ENCODE measurements at regions not wholly inside any gene's neighbourhood (a gene's known extent, or its start where the extent isn't known, plus 50 kb on each side); places are given as distances from the start of the nearest gene placed in this dataset.

- CTCF ChIA-PET (ENCODE audit: partially characterized antibody) = interaction anchor here (1.2 kb wide), 1 partner anchor 104 kb away, joined by 3 read pairs; no protein-coding TSS in a partner anchor
Measured at GRCh38 chrX:55813150-55813549, 95.6 kb downstream of the RRAGB start.

More at GRCh38 chrX:55813150-55813549, 95.6 kb downstream of the RRAGB start:
- no peak overlapping the region for H4K5ac ChIP-seq (ENCODE audit: insufficient read length, low read depth, low read length)
- DNase-seq (ENCODE audit: low read depth in 1 of 2, low spot score in 2 of 2) (no peak), FAIRE-seq (no peak)
- POLR2A ChIA-PET (ENCODE audit: partially characterized antibody) = no interaction called here
- H3K27me3 ChIP-seq (replicated peaks in 1 of 4; ENCODE audit: control insufficient read depth in 3 of 4, extremely low read depth in 1 of 4, insufficient read depth in 3 of 4, low read length in 3 of 4) = no peaks in the 10 kb centered on the region
- no peak for TF ChIP-seq TAF7 (optimal IDR thresholded peaks at IDR 0.05; ENCODE audit: borderline replicate concordance, low read depth, low read length)
- no peak for TF ChIP-seq GABPA (IDR thresholded peaks at IDR 0.05; ENCODE audit: borderline replicate concordance, insufficient read depth, low read length)
- TF ChIP-seq SIRT6 (IDR thresholded peaks at IDR 0.05; ENCODE audit: low read length) = no peak
- TF ChIP-seq SP2 (IDR thresholded peaks at IDR 0.05; ENCODE audit: low read length) = no peak
- TF ChIP-seq HDAC2 (IDR thresholded peaks at IDR 0.05; ENCODE audit: borderline replicate concordance in 1 of 2, low read depth in 2 of 2, low read length in 2 of 2) = no peak
- TF ChIP-seq HDAC6 (IDR thresholded peaks at IDR 0.05; ENCODE audit: low read depth, low read length) = no peak
- H3K79me2 ChIP-seq (ENCODE audit: control insufficient read depth in 1 of 2, insufficient read depth in 2 of 2, low read length in 2 of 2) = no peaks in the 10 kb centered on the region
- no peak overlapping the region for H2BK120ac ChIP-seq (replicated peaks; ENCODE audit: low read depth, low read length)
- H3K36me3 ChIP-seq (ENCODE audit: control insufficient read depth in 2 of 4, insufficient read depth in 4 of 4, low read length in 3 of 4) = no peaks in the 10 kb centered on the region
- no peaks in the 10 kb centered on the region for H3K79me1 ChIP-seq (ENCODE audit: low read depth, low read length)
- no peaks in the 10 kb centered on the region for H3K4me1 ChIP-seq (replicated peaks in 1 of 4; ENCODE audit: control insufficient read depth in 3 of 4, insufficient read depth in 4 of 4, low read length in 3 of 4)
- H3K9me3 ChIP-seq (ENCODE audit: insufficient read depth in 2 of 2, low read depth in 1 of 2, low read length in 1 of 2) = peaks cover 2 to 10% of the 10 kb centered on the region in 2 experiments; a peak in 2 of 4 replicates
- H4K8ac ChIP-seq (ENCODE audit: extremely low read depth, insufficient read depth, low read length) = no peak overlapping the region
- no peak overlapping the region for H3K9ac ChIP-seq (replicated peaks in 1 of 4; ENCODE audit: extremely low read depth in 1 of 4, low read depth in 3 of 4, low read length in 3 of 4)
- no peaks in the 10 kb centered on the region for H3K23me2 ChIP-seq (ENCODE audit: low read depth, low read length)
- H4K91ac ChIP-seq (replicated peaks; ENCODE audit: insufficient read length, low read length) = no peak overlapping the region
- H4K20me1 ChIP-seq (replicated peaks in 1 of 2; ENCODE audit: control insufficient read depth in 1 of 2, insufficient read depth in 2 of 2, low read length in 2 of 2) = no peaks in the 10 kb centered on the region
- H3K4me3 ChIP-seq (ENCODE audit: extremely low read depth in 1 of 4, insufficient read depth in 2 of 4, low read depth in 3 of 4, low read length in 4 of 4) = no peak overlapping the region
- no peak overlapping the region for H3K27ac ChIP-seq (ENCODE audit: low read depth, low read length)
- H2BK5ac ChIP-seq (ENCODE audit: low read depth, low read length) = no peak overlapping the region
- no peak overlapping the region for H2BK15ac ChIP-seq (ENCODE audit: low read length)
- H3K4me2 ChIP-seq (ENCODE audit: insufficient read depth in 1 of 2, low read depth in 2 of 2, low read length in 2 of 2) = no peak overlapping the region
- H3K4ac ChIP-seq (replicated peaks; ENCODE audit: insufficient read length, low read depth, low read length) = no peak overlapping the region
- no peak overlapping the region for H2BK20ac ChIP-seq (ENCODE audit: low read length)
- no peak overlapping the region for H2BK12ac ChIP-seq (ENCODE audit: low read depth, low read length)
- no peak overlapping the region for H3K14ac ChIP-seq (ENCODE audit: insufficient read length)
- H3K23ac ChIP-seq (ENCODE audit: insufficient read length) = no peak overlapping the region
- no peak overlapping the region for H3K18ac ChIP-seq (ENCODE audit: extremely low read depth, low read length)
- no peak overlapping the region for H2AK5ac ChIP-seq (ENCODE audit: low read depth, low read length)
- H2AFZ ChIP-seq (ENCODE audit: low read length) = no peak overlapping the region
- 94% methylated on average over 2 of the region's 3 CpGs; no CpG with 5 or more reads in 1 of the 2 experiments for WGBS, 2 experiments (ENCODE audit: extremely low coverage in 1 of 2, insufficient coverage in 1 of 2, insufficient read length in 1 of 2, insufficient replicate concordance in 2 of 2, low coverage in 1 of 2, low lambda C conversion rate in 2 of 2, missing lambda C conversion rate in 1 of 2)
- H3K56ac ChIP-seq (replicated peaks; ENCODE audit: insufficient read length, low read depth, low read length) = no peak overlapping the region
